HepG2 (cell line): ENCODE measurements at regions not wholly inside any gene's neighbourhood (a gene's known extent, or its start where the extent isn't known, plus 50 kb on each side); places are given as distances from the start of the nearest gene placed in this dataset.
A peak's percentile ranks its signal among the peaks of the same experiment; 100 is the strongest.

ENCODE experiments used
- ATAC-seq: fragments of 200-7000 bp; cut with Tn5 transposase; 3 replicates; pipeline ENCODE4 v1.9.1; 2020; ENCODE audit warnings: mild to moderate bottlenecking, moderate library complexity
- BruUV-seq: library from RNA; stranded (reverse); fragments of 400-500 nt; replicated peaks from 2 replicates; lab custom pipeline; 2021; lab: Mats Ljungman, UMichigan
- CTCF ChIA-PET: fragments of 300-600 bp; formaldehyde crosslinking; extraction: SDS; loops from one replicate; lab custom pipeline; 2021; ENCODE audit warnings: low total read pairs, inconsistent platforms, low intra/inter-chr PET ratio; lab: Yijun Ruan, JAX
- POLR2A ChIA-PET: fragments of 350-600 bp; sonication (Branson Sonifier 250); formaldehyde crosslinking; loops from one replicate; lab custom pipeline; 2020; ENCODE audit warnings: antibody characterized with exemption, inconsistent platforms; lab: Yijun Ruan, JAX
- DNase-seq: peaks from one replicate; pipeline ENCODE4 v3.0.0-alpha.2; 2015; ENCODE audit warnings: low spot score
- FAIRE-seq: peaks from 3 replicates; lab custom pipeline; 2011; peaks lifted over from hg19 to GRCh38; lab: Jason Lieb, UNC
- H2AFZ ChIP-seq: one replicate; pipeline ENCODE4 v1.6.1; 2011; ENCODE audit warnings: low read length, inconsistent platforms
- H3K27ac ChIP-seq: fragments of 300-600 bp; 3 replicates; pipeline ENCODE4 v1.8.0; 2011; ENCODE audit warnings: mixed run types, mild to moderate bottlenecking, mixed read lengths, low read length, inconsistent platforms; ENCODE audit not compliant: insufficient read depth; ENCODE audit errors: extremely low read length
- H3K27me3 ChIP-seq, 2 experiments: fragments of 200-600 bp in 1 of 2; 2 replicates in 1 of 2; 3 replicates in 1 of 2; pipeline versions ENCODE4 v1.6.0 to v1.8.0; 2011; ENCODE audit warnings: low read length in 2 of 2, mild to moderate bottlenecking in 2 of 2, moderate library complexity in 2 of 2, inconsistent platforms in 1 of 2; ENCODE audit not compliant: insufficient read depth in 2 of 2, control insufficient read depth in 1 of 2
- H3K36me3 ChIP-seq, 2 experiments: fragments of 200-600 bp in 1 of 2; replicated peaks in 1 of 2; 2 replicates in 1 of 2; 3 replicates in 1 of 2; pipeline versions ENCODE4 v1.5.1 to v1.8.0; 2011; ENCODE audit warnings: low read length in 2 of 2, inconsistent platforms in 1 of 2; ENCODE audit not compliant: insufficient read depth in 2 of 2, control insufficient read depth in 1 of 2
- H3K4me1 ChIP-seq: 2 replicates; pipeline ENCODE4 v1.5.1; 2012; ENCODE audit warnings: low read length, inconsistent platforms; ENCODE audit not compliant: insufficient read depth
- H3K4me2 ChIP-seq: 2 replicates; pipeline ENCODE4 v1.6.0; 2011; ENCODE audit warnings: low read depth, low read length, inconsistent platforms
- H3K4me3 ChIP-seq, 3 experiments: fragments of 200-600 bp in 1 of 3; sonication (generic), shearing (Covaris generic) in 1 of 3; replicated peaks in 1 of 3; 2 replicates each; pipeline ENCODE4 v1.5.1; 2011 to 2016; ENCODE audit warnings: low read length in 3 of 3, inconsistent platforms in 2 of 3, low read depth in 2 of 3, mild to moderate bottlenecking in 2 of 3, control low read depth in 1 of 3, mixed read lengths in 1 of 3; ENCODE audit not compliant: insufficient read depth in 1 of 3
- H3K79me2 ChIP-seq: one replicate; pipeline ENCODE4 v1.6.1; 2011; ENCODE audit warnings: low read length, inconsistent platforms; ENCODE audit not compliant: insufficient read depth
- H3K9ac ChIP-seq: 2 replicates; pipeline ENCODE4 v1.6.0; 2011; ENCODE audit warnings: mild to moderate bottlenecking, low read depth, low read length, inconsistent platforms; ENCODE audit not compliant: insufficient read depth
- H3K9me3 ChIP-seq: 2 replicates; pipeline ENCODE4 v1.5.1; 2012; ENCODE audit warnings: mild to moderate bottlenecking, low read length
- H4K20me1 ChIP-seq: 2 replicates; pipeline ENCODE4 v1.6.0; 2011; ENCODE audit warnings: inconsistent platforms, mild to moderate bottlenecking, low read length, moderate library complexity; ENCODE audit not compliant: insufficient read depth
- RBM39 ChIP-seq: fragments of 200-400 bp; formaldehyde crosslinking; IDR thresholded peaks from one replicate; pipeline ENCODE4 v1.6.1; 2018; ENCODE audit warnings: antibody characterized with exemption, mild to moderate bottlenecking, low read depth, low read length; ENCODE audit not compliant: poor library complexity, severe bottlenecking
- REL ChIP-seq: sonication (generic); formaldehyde crosslinking; conservative IDR thresholded peaks from 2 replicates; pipeline ENCODE4 v1.8.0; 2022; ENCODE audit warnings: mild to moderate bottlenecking, missing genetic modification reagents, moderate library complexity
- ZBTB10 ChIP-seq: sonication (generic); formaldehyde crosslinking; IDR thresholded peaks from 2 replicates; pipeline ENCODE4 v1.4.0; 2020; ENCODE audit warnings: missing genetic modification reagents, borderline replicate concordance
- ZGPAT ChIP-seq: IDR thresholded peaks from 2 replicates; pipeline ENCODE4 v1.6.1; 2016; ENCODE audit warnings: mild to moderate bottlenecking
- ZNF333 ChIP-seq: sonication (generic); formaldehyde crosslinking; IDR thresholded peaks from 2 replicates; pipeline ENCODE4 v1.4.0; 2020; ENCODE audit warnings: mild to moderate bottlenecking, missing genetic modification reagents, borderline replicate concordance
- ZNF615 ChIP-seq: sonication (generic); formaldehyde crosslinking; IDR thresholded peaks from 2 replicates; pipeline ENCODE4 v1.5.0; 2020; ENCODE audit warnings: mild to moderate bottlenecking, missing genetic modification reagents, borderline replicate concordance
- ZSCAN20 ChIP-seq: sonication (generic); formaldehyde crosslinking; IDR thresholded peaks from 2 replicates; pipeline ENCODE4 v1.4.0; 2020; ENCODE audit warnings: missing genetic modification reagents, mild to moderate bottlenecking, borderline replicate concordance
- WGBS: methylation state at CpG from one replicate; pipeline ENCODE4 v1.1.6; 2017; ENCODE audit warnings: low lambda C conversion rate; 5-methylcytosine and 5-hydroxymethylcytosine counted together
- in situ Hi-C: cut with HindIII; loops from 2 replicates; pipeline ENCODE4 v1.10.0; 2017; ENCODE audit warnings: low pct_unique_long_range_greater_than_20kb; ENCODE audit not compliant: extremely low pct_ligation_motif_present
- intact Hi-C: fragments of 100-400 bp; cut with micrococcal nuclease; formaldehyde crosslinking; loops from one replicate; pipeline ENCODE4 v1.10.0; 2022; ENCODE audit not compliant: unreplicated experiment
- TF ChIP-seq, protein P1 (sequence below): sonication (generic); formaldehyde crosslinking; IDR thresholded peaks from 2 replicates; pipeline ENCODE4 v1.4.0; 2020; ENCODE audit warnings: missing genetic modification reagents; ENCODE audit errors: not compliant biosample characterization

GRCh38 chr2:196513796-196514526 lies 125.6 kb upstream of the CCDC150 start (continued):
- no peak for TF ChIP-seq ZBTB10 (CRISPR knock-in tag)

- WGBS, result 40% methylated on average over 3 of the region's 5 CpGs
- no TSS peak for BruUV-seq
- POLR2A ChIA-PET, result no interaction called here
- H3K4me2 ChIP-seq, result no peak overlapping the region
- FAIRE-seq (no peak), ATAC-seq (peak; percentile 30; the same call in 1 of the 3 replicates), DNase-seq (no peak)
- no peaks in the 10 kb centered on the region for H3K36me3 ChIP-seq
- H3K79me2 ChIP-seq, result no peaks in the 10 kb centered on the region
- H3K9ac ChIP-seq, result no peak overlapping the region
- H3K4me3 ChIP-seq, result no peak overlapping the region
- CTCF ChIA-PET, result no interaction called here
- H4K20me1 ChIP-seq, result no peaks in the 10 kb centered on the region
- TF ChIP-seq ZSCAN20 (CRISPR knock-in tag) (no peak), REL (CRISPR knock-in tag) (no peak), RBM39 (no peak), ZNF615 (CRISPR knock-in tag) (no peak), ZNF333 (CRISPR knock-in tag) (no peak), ZGPAT (CRISPR knock-in tag) (no peak)
- TF ChIP-seq, protein P1, sequence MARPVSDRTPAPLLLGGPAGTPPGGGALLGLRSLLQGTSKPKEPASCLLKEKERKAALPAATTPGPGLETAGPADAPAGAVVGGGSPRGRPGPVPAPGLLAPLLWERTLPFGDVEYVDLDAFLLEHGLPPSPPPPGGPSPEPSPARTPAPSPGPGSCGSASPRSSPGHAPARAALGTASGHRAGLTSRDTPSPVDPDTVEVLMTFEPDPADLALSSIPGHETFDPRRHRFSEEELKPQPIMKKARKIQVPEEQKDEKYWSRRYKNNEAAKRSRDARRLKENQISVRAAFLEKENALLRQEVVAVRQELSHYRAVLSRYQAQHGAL, result no peak
- H3K9me3 ChIP-seq, result no peaks in the 10 kb centered on the region
- H3K27me3 ChIP-seq, result peaks cover 0 to 25% of the 10 kb centered on the region in 2 experiments; a peak in 2 of 5 replicates
- intact Hi-C loops, result no loop called here
- in situ Hi-C loops, result no loop called here
- no peak overlapping the region for H3K27ac ChIP-seq
- H3K4me1 ChIP-seq, result no peaks in the 10 kb centered on the region
- H2AFZ ChIP-seq, result no peak overlapping the region
These were observed 124.9 kb upstream of the CCDC150 start for GRCh38 chr2:196514641-196515040.
